Activated T-helper 1 cell treated with Interleukin-2 at 50 U/mL for 16 hours (primary cell): ENCODE measurements at regions not wholly inside any gene's neighbourhood (a gene's known extent, or its start where the extent isn't known, plus 50 kb on each side); places are given as distances from the start of the nearest gene placed in this dataset.
A peak's percentile ranks its signal among the peaks of the same experiment; 100 is the strongest.
"Not testable (repeated sequence)": the region's sequence is repeated elsewhere in the genome, so short reads cannot be mapped to it uniquely, and the experiment has no call there.

Source experiments
- DNase-seq: peaks from one replicate; pipeline ENCODE4 v3.0.0-alpha.2; 2020; ENCODE audit warnings: low read depth

DNA sequence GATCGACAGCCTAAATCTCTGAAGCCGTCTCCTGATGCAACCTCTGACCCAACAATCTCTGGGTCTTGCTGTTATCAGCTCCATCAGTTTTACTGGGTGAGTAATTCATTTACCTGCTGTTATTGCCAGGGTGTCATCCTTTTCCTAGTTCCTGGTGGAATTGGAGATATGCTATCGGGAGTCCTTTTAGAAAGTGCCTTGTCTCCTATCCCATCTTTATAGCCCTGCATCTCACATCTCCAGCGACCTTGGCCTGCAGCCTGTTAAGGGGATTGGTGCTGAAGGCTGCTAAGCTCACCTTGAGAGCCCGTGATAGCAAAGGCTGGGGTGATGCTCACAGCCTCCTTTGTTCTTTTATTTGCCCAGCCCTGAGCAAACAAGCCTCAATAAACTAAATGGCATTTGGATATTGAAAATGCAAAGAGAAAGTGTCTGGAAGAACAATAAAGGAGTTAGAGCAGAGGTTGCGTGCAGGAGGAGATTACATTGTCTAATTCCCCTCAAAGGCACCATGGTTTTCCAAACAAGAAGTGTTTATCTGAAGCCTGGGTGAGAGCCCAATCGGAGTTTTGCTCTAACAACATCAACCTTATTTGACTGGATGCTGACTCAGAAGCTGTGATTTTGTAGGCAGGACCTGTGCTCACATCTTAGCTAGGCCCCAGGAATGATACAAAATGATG, 101.8 kb downstream of the RPLP1 start:
- DNase-seq = no peak

DNA sequence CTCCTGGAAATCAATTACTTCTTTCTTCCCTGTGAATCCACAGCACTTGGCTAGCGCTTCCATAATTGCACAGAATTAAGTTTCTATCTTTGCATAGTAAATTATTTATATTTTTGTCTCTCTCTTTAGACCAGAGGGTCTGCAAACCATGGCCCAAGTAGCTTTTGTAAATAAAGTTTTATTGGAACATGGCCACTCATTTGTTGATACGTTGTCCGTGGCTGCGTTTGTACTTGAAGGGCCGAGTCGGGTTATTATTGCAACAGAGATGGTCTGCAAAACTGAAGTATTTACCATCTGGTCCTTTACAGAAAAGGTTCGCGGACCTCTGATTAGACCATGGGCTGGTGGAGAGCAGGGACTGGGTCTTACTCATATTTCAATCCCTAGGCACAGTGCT, 102.5 kb downstream of the RPLP1 start:
- DNase-seq = no peak

DNA sequence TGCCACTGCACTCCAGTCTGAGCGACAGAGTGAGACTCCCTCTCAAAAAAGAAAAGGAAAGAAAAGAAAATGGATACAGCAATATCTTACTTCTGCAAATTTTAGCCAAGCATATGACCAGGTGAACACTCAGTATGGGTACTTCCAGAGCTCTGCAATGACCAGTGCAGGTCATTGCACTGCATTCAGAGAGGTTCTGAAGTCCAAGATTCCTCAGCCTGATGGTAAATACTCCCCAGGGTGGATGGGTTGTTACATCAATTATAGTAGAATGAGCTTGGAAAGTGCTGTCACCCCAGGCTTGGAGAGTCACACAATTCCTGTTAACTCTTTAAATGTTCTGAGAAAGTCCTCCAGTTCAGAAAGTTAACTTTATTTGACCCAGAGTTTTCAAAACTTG, 103.7 kb downstream of the RPLP1 start:
- no peak for DNase-seq

DNA sequence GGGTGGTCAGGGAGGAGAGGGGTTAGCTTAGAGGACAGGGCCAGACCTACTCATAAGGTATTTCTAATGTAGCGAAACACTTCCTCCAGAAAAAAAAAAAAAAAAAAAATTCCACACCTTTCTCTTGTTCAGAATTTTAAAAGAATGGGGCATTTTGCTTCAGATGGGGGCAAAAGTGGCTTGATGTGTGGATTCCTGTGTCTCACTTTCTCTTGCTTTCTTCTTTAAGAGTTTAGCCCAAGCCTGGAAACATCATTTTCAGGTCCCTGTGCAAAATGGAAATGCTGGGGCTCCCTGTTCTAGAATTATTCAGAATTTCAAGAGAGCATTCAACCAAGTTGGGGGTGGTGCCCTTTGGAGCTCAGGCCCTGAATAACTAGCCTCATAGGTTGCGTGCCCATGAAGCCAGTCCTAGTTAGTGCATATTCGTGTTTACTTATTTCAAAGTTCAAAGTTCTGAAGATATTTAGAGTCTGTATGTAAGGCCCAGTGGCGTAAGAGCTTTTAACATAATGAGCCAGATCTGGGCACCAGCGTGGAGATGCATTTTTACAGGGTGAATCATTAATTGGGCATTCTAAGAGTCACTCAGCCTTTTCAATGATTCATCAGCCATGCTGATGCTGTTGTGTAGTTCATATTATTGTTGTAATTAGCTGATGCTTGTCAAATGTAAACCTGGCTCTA, 104.5 kb downstream of the RPLP1 start:
- DNase-seq = no peak

DNA sequence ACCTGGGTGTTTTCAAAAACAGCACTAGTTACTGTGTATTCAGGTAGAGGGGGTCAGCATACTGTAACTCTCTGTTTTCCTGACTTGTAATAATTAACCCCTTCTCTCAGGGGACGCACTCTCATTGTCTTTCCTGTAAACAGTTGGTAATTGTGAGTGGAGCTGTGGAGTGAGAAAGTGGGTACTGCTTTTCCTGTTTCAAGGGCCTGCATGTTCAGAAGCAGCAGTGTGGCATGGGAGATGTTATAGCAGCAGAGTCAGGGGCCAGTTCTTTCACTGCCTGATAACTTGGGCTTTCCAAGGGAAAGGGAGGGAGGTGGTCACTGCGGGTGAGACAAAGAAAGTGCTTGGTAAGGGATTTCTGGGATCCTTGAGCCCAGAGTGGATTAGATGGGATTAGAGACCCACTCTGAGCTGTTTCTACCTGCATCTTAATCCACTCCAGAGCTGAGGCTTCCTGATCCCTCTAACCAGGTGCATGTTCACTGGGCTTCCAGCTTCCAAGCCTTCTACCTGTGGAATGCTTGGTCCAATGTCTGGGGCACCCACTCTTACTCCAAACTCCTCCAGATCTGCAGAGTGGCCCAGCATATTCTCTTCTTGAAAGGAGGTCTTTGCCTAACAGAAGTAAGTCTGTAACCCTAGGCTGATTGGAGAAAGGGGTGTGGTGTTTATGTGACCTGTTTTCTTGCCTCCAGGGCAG, 105.2 kb downstream of the RPLP1 start:
- DNase-seq = no peak

DNA sequence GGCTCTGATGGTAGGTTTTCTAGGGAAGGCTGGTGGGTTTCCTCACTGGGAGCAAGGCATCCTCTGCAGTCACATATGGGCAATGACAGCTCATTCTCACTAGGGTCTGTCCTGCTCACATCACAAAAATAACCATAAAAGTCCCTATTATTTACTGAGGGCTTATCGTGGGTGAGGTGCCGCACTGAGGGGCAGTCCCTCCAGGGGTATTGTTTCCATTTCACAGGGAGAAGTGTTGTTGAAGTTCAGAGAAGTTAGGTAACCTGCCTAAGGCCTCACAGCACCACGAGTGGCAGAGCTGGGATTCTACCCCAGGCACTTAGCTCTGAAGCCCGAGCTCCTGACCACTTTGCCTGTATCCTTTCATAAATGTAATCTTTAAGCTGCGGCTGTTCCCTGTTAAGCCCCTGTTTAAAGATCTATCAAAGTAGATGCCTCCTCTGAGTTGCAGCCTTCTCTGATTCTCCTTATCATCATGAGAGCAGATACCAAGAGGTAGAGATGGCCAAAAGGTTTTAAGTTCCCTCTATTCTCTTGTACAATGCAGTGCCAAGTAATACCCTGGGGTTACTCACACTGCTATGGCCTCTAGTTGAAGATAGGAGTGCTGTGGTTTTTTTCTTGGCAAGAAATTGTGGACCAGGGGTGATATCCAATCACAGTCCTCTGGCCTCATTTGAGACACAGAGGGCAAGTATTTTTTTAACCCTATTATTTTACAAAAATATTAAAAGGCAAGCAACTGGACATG, 107.0 kb downstream of the RPLP1 start:
- DNase-seq = no peak

DNA sequence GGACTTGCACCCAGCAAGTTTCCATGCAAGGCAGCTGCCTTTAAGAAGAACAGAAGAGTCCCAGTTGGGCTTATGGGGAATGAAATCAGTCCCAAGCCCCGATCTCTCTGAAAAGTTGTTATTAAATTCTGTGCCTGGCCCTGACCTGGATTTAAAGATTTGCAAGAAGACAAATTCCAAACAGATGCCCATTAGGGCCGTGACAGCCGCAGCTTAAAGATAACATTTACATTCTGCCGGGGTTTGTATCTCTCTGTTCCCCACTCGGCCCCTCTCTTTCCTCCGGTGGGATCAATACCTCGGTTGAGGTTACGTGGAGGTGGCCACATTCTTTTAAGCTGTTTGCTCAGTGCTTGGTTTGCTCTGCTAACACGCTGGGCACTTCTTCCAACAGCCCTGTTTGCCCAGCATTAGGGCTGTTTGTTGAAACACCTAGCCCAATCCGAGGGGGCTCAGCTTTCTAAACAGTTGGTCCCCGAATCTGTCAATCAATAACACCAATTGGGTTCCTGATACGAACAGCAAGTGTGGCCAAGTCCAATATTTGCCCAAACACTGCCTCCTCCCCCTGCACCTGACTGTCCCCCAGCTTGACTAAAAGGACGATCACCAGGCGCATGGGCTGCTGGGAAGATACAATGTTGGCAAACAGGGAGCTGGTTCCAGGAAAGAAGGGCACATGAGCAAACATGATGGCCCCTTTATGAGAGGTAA, 108.6 kb downstream of the RPLP1 start:
- no peak for DNase-seq

DNA sequence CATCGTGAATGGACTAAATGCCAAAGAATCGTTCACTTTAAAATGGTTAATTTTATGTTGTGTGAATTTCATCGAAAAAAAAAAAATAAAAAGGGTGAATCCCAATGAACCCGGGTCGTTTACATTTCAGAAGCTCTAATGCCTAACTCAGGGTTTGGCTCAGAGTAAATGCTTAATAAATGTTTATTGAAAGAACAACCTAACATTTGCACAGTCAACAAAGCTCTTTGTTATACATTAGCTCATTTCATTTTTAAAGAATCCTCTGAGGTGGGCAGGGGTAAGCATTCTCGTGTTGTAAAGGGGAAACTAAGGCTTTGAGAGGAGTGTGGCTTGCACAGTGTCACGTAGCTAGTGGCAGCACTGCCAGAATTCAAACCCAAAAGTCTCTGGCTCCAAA, 109.5 kb downstream of the RPLP1 start:
- DNase-seq = no peak

DNA sequence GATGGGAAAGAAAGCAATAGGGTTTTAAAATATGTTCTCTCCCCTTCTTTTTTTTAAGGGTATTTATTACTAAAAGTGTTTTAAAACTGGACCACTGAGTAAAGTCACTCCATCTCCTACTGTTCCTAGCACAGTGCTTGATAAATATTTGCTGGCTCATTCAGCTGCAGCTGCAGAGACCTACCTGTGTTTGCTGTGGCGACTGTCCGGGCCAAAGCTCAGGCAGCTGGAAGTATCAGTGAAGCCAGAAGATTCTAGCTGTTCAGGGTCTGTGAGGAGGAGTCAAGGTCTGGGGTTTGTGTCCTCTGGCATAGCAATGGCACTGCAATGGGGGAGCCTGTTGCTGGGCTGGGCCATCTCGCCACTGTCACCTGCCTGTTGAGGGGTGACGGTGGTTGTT, 109.9 kb downstream of the RPLP1 start:
- DNase-seq = no peak

DNA sequence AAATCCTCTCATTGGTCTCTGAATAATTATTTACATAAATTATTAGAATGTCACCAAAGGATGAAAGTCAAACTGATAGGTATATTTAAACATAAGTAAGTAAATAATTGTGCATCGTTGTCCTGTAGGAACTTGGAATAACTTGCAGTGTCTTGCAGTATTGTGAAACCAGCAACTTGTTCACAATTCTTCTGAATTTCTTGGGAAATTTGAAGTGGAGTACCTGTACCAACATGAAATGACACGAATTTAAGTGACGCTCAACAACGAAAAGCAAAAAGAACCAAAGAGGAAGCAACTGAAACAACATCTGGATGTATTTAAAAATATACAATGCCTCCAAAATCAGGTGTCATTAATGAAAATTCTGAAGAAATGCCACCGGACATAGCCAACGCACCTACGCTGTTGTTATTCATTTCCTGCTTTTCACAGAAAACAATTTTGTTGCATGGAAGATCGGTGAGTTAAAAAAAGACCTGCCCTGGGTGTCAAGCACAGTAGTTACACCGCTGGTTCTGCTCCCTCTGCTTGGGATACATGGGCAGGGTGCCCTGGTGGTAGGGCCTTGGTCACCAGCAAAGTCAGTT, 112.5 kb downstream of the RPLP1 start:
- no peak for DNase-seq

DNA sequence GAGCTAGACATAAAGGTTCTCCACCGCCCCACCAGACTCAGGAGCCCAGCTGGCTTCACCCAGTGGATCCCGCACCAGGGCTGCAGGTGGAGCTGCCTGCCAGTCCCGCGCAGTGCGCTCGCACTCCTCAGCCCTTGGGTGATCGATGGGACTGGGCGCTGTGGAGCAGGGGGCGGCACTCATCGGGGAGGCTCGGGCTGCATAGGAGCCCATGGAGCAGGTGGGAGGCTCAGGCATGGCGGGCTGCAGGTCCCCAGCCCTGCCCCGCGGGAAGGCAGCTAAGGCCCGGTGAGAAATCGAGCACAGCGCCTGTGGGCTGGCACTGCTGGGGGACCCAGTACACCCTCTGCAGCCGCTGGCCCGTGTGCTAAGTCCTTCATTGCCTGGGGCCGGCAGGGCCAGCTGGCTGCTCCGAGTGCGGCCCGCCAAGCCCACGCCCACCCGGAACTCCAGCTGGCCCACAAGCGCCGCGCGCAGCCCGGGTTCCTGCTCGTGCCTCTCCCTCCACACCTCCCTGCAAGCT, 114.7 kb downstream of the RPLP1 start:
- not testable (repeated sequence) for DNase-seq

DNA sequence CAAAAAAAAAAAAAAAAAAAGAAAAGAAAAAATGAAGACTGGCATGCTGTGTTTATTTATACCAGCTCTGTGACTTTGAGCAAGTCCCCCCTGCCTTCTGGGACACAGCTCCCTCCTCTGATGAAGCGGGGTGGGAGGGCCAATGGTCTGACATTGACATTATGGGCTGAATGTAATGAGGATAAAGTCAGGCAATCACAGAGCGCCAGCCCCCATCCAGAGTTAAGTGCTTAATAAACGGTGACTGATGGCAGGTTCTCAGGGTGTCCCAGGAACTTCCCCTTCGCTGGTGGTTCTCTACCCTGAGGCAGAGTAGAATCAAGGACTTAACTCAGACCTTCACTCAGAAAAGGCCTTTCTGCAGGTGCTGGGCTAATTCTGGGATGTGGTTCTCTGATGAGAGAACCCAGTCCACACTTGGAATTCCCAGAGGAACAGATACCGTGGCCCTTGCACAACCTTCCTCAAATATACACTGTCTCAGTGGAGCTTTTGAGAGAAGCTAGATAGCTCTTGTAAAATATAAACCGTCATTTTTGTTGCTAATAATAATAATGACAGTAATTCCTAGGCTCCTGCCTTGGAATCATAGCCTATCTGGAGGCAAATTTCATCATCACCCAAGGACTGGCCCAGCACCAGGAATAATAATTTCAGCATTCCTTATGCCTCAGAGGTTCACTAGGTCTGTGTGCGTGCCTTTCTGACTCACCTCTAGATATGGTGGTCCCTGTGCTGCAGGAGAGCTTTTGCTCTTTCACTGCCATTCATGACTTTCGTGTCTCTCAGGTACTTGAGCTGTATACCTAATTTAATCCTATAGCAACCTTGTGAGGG, 115.8 kb downstream of the RPLP1 start:
- no peak for DNase-seq

DNA sequence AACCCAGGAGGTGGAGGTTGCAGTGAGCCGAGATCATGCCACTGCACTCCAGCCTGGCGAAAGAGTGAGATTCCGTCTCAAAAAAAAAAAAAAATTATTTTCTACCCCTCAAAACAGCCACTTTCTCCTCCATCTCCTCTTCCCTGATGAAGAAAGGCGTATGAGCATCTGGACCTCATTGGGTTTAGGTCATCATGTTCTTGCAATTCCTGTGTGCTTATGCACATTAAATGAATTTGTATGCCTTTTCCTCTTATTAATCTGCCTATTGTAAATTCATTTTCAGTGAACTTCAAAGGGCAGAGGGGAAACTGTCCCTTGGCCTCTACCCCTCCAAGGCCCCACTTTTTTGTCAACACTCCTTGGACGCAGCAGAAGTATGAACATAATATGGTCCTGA, 117.8 kb downstream of the RPLP1 start:
- no peak for DNase-seq

DNA sequence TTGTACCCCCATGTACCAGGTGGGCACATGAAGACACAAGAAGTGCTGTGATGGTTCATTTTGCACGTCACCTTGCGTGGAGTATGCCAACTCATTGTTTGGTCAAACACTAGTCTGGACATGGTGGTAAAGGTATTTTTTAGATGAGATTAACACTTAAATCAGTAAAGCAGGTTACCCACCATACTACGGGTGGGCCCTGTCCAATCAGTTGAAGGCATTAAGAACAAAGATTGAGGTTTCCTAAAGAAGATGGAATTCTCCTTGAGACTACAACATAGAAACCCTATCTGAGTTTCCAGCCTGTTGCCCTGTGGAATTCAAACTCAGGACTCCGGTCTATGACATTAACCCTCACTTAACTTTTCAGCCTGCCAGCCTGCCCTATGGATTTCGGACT, 118.4 kb downstream of the RPLP1 start:
- DNase-seq = no peak

DNA sequence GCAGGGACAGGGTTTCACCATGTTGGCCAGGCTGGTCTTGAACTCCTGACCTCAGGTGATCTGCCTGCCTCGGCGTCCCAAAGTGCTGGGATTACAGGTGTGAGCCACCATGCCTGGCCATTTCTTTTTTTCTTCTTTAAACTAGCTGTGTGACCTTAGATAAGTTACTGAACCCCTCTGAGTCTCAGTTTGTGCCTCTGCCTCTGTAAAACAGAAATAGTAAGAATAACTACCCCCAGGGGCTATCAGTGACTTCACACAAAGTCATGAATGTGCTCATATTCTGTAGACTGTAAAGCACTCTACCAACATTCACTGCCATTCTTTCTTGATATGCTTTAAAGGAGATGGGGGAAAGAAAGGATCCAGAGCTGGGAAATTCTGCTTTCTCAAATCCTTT, 120.7 kb downstream of the RPLP1 start:
- DNase-seq = not testable (repeated sequence)

DNA sequence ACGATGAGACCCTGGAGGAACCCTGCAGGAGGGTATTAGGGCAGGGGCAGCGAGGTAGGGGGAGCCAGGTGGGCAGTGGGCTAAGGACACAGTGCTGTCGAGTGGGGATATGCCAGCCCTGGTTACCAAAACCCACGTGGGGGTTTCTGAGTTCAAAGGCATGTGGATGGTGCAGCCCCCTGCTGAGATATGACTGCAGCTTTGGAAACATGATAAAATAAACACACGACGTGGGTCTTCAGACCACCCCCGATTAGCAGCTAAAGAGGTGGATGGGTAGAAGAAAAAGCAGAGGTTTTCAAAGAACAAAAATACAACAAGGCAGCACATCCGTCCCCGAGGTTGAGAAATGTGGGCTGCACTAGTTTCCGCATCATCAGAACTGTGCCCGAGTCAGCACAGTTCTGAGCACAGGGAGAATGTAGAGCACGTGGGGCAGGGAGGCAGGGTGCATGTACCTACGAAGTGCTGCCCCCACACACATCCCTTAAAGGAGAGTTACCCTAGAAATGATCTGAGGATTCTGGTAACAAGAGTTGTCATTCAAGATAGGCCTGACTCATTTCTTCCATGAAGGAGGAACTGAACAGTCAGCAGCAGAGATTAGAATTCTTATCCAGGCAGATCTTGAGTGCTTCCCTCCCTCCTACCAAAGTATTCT, 121.3 kb downstream of the RPLP1 start:
- no peak for DNase-seq

DNA sequence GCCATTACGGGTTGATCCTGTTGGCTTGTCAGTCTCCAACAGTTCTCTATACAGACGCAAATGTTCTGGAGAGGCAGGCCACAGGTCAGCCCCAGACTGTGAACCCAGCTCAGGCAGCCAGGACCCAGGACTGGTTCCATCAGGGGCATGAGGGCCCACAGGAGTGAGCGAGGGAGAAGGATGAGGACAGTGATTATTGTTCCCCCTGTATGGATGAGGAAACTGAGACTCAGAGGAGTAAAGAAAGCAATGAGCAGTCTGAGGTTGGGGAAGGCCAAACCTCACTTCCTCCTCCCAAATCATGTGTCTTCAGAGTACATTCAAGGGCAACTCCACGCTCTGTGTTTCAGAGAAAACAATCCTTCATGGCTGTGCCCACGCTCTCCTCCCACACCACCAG, 121.9 kb downstream of the RPLP1 start:
- no peak for DNase-seq

DNA sequence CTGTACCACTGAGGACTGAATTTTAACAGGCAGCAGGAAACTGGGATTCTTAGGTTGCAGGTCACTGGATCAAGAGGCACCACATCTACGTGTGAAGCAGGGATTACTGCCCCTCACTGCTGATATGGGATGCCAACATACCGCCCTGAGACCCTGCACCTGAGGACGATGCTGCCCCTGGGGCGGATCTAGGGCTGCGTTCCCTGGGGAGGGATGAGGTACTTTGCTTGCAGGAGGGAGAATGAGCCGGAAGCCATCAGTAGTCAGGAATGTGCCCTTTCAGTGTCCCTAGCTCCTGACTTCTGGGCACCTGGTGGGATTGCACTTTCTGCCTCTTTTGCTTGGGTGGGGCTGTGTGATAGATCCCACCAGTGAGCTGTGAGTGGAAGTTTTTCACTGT, 122.8 kb downstream of the RPLP1 start:
- no peak for DNase-seq

DNA sequence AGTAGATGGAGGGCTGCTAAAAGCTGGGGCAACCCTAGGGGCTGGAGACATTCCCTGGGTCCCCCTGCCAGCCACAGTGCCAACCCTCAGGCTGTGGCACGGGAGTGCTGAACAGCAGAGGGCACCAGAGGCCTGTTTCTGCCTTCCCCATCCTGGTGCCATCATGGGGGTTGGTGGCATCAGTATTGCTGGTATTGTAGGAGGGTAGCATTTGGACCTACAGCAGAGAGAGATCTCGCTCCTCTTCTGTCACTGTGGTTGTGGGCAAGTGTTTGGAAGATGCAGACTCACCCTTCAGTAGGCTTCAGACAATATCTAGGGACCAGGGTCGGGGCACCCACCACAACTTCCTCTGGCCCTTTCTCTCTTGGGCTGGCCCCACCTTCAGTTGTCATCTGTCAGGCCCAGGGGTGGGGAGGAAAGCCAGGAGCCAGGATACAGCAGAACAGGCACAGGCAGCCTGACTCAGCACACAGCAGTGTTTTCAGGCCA, 123.5 kb downstream of the RPLP1 start:
- DNase-seq = peak; percentile 47

DNA sequence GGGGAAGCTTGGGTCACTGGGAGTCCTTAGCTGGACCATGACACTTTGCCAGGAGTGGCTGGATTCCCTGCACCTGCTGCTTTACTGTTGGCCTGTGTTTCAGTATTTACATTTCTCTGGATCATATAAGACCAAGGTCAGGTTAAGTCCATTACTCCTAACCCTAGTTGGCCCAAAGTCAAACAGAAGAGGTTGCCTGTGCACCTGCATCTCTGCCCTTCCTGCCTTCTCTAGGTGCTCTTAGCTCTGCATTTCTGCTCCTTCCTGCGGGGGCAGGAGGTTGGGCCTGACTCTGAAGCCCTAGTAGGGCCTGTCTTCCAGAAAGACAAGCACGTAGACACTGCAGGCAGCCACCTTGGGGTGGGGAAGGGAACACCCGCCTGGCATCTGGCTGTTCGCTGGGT, 124.3 kb downstream of the RPLP1 start:
- DNase-seq = no peak
